Osteocyte (in vitro differentiated cells): ENCODE measurements at regions not wholly inside any gene's neighbourhood (a gene's known extent, or its start where the extent isn't known, plus 50 kb on each side); places are given as distances from the start of the nearest gene placed in this dataset.
"Not testable (repeated sequence)": the region's sequence is repeated elsewhere in the genome, so short reads cannot be mapped to it uniquely, and the experiment has no call there.

Experiments
- DNase-seq: peaks from one replicate; pipeline ENCODE4 v3.0.0; 2021; ENCODE audit warnings: mixed read lengths; ENCODE audit not compliant: unreplicated experiment; ENCODE audit errors: extremely low spot score
- H3K27ac Mint-ChIP-seq: one replicate; pipeline ENCODE4 v1.8.0; 2021; ENCODE audit warnings: mild to moderate bottlenecking, mixed read lengths; ENCODE audit not compliant: unreplicated experiment
- H3K27me3 Mint-ChIP-seq: one replicate; pipeline ENCODE4 v1.8.0; 2021; ENCODE audit warnings: mixed read lengths; ENCODE audit not compliant: unreplicated experiment
- H3K36me3 Mint-ChIP-seq: one replicate; pipeline ENCODE4 v1.8.0; 2021; ENCODE audit warnings: mixed read lengths; ENCODE audit not compliant: unreplicated experiment
- H3K4me1 Mint-ChIP-seq: one replicate; pipeline ENCODE4 v1.8.0; 2021; ENCODE audit warnings: mixed read lengths; ENCODE audit not compliant: unreplicated experiment
- H3K4me3 Mint-ChIP-seq: one replicate; pipeline ENCODE4 v1.8.0; 2021; ENCODE audit warnings: mild to moderate bottlenecking, moderate library complexity, mixed read lengths; ENCODE audit not compliant: unreplicated experiment
- H3K9me3 Mint-ChIP-seq: one replicate; pipeline ENCODE4 v1.8.0; 2021; ENCODE audit warnings: mixed read lengths; ENCODE audit not compliant: unreplicated experiment
- CTCF ChIP-seq: fragments of 200-600 bp; sonication (generic); IDR thresholded peaks from 2 replicates; pipeline ENCODE4 v1.5.0; 2021; ENCODE audit warnings: antibody characterized with exemption, mild to moderate bottlenecking, moderate library complexity

GRCh38 chr15:94864600-94864999 is 633.2 kb downstream of the MCTP2 start:
- H3K36me3 Mint-ChIP-seq, result no peaks in the 10 kb centered on the region
- H3K4me3 Mint-ChIP-seq, result no peak overlapping the region
- DNase-seq, result no peak
- no peak overlapping the region for H3K27ac Mint-ChIP-seq
- no peaks in the 10 kb centered on the region for H3K27me3 Mint-ChIP-seq
- no peak for TF ChIP-seq CTCF
- no peaks in the 10 kb centered on the region for H3K4me1 Mint-ChIP-seq
- peaks cover 34% of the 10 kb centered on the region for H3K9me3 Mint-ChIP-seq

GRCh38 chr15:94868265-94868664 is 636.9 kb downstream of the MCTP2 start:
- H3K4me1 Mint-ChIP-seq, DNase-seq, H3K36me3 Mint-ChIP-seq: not testable (repeated sequence)

GRCh38 chr15:94875550-94875949 is 644.2 kb downstream of the MCTP2 start:
- no peak for DNase-seq
- H3K36me3 Mint-ChIP-seq, result no peaks in the 10 kb centered on the region
- no peak overlapping the region for H3K27ac Mint-ChIP-seq
- TF ChIP-seq CTCF, result no peak
- no peak overlapping the region for H3K4me3 Mint-ChIP-seq
- H3K4me1 Mint-ChIP-seq, result no peaks in the 10 kb centered on the region
- no peaks in the 10 kb centered on the region for H3K27me3 Mint-ChIP-seq
- peaks cover 20% of the 10 kb centered on the region for H3K9me3 Mint-ChIP-seq

More at GRCh38 chr15:94868265-94868664, 636.9 kb downstream of the MCTP2 start:
- peaks cover 28% of the 10 kb centered on the region for H3K9me3 Mint-ChIP-seq
- not testable (repeated sequence) for H3K27me3 Mint-ChIP-seq, H3K27ac Mint-ChIP-seq, H3K4me3 Mint-ChIP-seq

GRCh38 chr15:94877833-94878232 is 646.5 kb downstream of the MCTP2 start:
- Mint-ChIP-seq H3K27me3 (no peaks in the 10 kb centered on the region), H3K4me1 (no peaks in the 10 kb centered on the region), H3K4me3 (no peak overlapping the region), H3K27ac (no peak overlapping the region), H3K9me3 (peaks cover 14% of the 10 kb centered on the region), H3K36me3 (no peaks in the 10 kb centered on the region)
- TF ChIP-seq CTCF, result no peak
- no peak for DNase-seq

GRCh38 chr15:94882071-94882712 is 650.8 kb downstream of the MCTP2 start:
- H3K36me3 Mint-ChIP-seq, result no peaks in the 10 kb centered on the region
- no peaks in the 10 kb centered on the region for H3K27me3 Mint-ChIP-seq
- no peak overlapping the region for H3K27ac Mint-ChIP-seq
- no peak overlapping the region for H3K4me3 Mint-ChIP-seq
- peaks cover 20% of the 10 kb centered on the region for H3K9me3 Mint-ChIP-seq
- DNase-seq, result no peak
- no peaks in the 10 kb centered on the region for H3K4me1 Mint-ChIP-seq
- no peak for TF ChIP-seq CTCF

GRCh38 chr15:94887391-94887790 is 656.0 kb downstream of the MCTP2 start:
- no peak for DNase-seq
- TF ChIP-seq CTCF, result no peak
- no peaks in the 10 kb centered on the region for H3K27me3 Mint-ChIP-seq
- H3K9me3 Mint-ChIP-seq, result peaks cover 17% of the 10 kb centered on the region
- H3K27ac Mint-ChIP-seq, result no peak overlapping the region
- H3K36me3 Mint-ChIP-seq, result no peaks in the 10 kb centered on the region
- H3K4me3 Mint-ChIP-seq, result no peak overlapping the region
- no peaks in the 10 kb centered on the region for H3K4me1 Mint-ChIP-seq
